ENCODE measurements at regions not wholly inside any gene's neighbourhood (a gene's known extent, or its start where the extent isn't known, plus 50 kb on each side); places are given as distances from the start of the nearest gene placed in this dataset.

- no peak for DNase-seq
These were observed 83.9 kb upstream of the UNC5B start for GRCh38 chr10:71128311-71128980.

GRCh38 chr10:71131096-71131495, 81.3 kb upstream of the UNC5B start:
- DNase-seq = no peak

DNA sequence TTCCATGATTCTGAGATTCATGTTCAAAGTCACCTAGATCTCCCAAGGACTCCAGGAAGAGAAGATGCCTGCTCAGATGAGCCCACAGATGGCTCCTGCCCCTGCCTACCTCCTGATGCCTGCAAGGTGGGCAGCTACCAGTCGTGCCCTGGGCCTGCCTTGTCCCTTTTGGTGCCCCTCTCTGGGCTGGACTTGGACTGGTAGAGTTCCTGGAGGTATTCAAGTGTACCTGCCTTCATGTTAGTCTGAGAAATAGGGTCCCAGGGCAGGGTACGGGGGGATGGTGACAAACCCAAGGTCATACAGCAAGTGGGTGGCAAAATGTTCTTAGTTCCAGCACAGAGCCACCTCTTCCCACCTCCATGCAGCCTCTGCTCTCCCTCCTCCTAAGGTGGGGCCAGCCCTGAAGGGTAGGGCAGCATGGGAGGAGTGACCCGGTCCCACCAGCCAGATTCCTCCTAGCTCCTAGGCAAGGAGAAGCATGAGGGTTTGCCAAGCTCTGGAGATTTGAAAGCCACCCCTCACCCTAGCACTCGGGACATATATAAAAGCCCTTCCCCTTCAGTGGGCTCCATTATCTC, 80.8 kb upstream of the UNC5B start:
- DNase-seq = no peak

DNA sequence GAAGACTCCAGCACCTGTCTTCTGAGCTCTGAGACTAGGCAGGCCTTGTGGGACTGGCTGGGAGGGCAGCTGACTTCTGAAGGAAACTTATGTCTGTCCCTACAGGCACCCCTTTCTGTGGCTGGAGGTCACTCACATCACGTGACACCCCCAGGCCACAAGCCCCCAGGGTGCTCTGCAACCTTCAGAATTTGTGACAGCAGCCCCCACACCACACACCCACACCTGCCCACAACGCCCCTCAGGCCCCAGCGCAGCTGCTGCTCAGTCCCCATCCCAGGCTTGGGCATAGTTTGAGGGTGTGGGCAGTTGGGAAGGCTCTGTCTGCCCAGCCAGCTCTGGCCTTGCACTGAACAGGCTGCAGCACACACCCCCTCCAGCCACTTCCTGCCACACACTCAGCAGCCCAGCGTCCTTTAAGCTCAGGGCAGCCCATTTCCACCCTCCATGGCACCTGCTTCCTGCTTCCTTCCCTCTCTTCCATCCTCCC, 80.0 kb upstream of the UNC5B start:
- DNase-seq = no peak

GRCh38 chr10:71133710-71134686, 78.4 kb upstream of the UNC5B start:
- DNase-seq = no peak

DNA sequence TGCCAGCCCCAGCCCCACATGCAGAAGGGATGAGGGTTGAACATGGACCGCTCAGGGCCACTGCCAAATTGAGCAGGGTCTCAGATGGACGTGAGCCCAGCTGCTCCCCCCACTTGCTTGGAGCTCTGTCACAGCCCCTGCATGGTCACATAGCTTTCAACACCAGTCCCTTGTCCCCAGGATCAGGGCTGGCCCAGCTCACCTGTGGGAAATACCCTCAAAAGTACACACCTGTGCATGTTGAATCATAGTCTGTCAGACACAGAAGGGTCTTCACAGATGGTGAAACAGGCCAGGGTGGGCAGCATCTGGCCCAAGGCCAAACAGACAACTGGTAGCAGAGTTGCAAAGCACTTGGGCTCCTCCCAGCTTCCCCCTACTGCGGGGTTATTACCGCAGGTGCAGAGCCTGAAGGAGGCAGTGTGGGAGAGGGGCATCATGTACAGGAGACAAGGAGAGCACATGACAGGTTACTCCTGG, 77.6 kb upstream of the UNC5B start:
- no peak for DNase-seq

DNA sequence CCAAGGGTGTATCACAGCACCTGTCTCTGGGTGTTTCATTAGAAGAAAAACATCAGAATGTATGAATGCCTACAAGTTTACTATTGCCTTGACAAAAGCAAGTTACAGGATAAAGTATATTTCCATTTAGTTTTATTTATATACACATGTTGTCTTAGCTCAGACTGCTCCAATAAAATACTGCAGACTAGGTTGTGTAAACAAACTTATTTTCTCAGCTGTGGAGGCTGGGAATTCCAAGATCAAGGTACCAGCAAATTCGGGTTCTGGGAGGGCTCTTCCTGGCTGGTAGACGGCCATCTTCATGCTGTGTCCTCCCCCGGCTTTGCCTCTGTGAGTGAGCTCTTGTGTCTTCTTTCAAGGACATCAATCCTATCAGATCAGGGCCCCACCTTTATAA, 77.1 kb upstream of the UNC5B start:
- no peak for DNase-seq

GRCh38 chr10:71136036-71136721, 76.2 kb upstream of the UNC5B start:
- no peak for DNase-seq

- DNase-seq = no peak
These were observed 74.7 kb upstream of the UNC5B start for GRCh38 chr10:71137701-71138100.

- no peak for DNase-seq
These were observed 74.1 kb upstream of the UNC5B start for GRCh38 chr10:71138166-71138830.

GRCh38 chr10:71141528-71141927, 70.8 kb upstream of the UNC5B start:
- DNase-seq = no peak

GRCh38 chr10:71143170-71143569, 69.2 kb upstream of the UNC5B start:
- no peak for DNase-seq

- DNase-seq = no peak
These were observed 68.8 kb upstream of the UNC5B start for GRCh38 chr10:71143610-71144009.

DNA sequence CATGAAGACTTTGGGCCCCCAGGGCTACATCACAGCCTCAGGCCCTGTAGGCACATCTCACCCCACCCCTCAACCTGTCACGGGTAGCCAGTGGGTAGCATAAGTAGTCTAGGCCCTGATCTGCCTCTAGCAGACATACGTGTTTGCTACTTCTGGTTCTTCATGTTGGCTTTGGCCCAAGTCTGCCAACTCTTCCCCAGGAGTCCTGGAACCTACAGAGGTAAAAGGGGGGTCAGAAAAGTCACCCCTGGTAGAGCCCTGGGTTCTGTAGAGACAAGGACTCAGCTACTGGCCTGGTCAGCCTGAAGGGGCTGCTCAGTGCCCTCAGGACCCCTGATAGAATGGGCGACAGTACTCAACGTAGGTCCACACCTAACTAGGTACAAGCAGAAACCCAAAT, 67.5 kb upstream of the UNC5B start:
- no peak for DNase-seq

GRCh38 chr10:71145352-71145945, 66.9 kb upstream of the UNC5B start:
- DNase-seq = no peak

DNA sequence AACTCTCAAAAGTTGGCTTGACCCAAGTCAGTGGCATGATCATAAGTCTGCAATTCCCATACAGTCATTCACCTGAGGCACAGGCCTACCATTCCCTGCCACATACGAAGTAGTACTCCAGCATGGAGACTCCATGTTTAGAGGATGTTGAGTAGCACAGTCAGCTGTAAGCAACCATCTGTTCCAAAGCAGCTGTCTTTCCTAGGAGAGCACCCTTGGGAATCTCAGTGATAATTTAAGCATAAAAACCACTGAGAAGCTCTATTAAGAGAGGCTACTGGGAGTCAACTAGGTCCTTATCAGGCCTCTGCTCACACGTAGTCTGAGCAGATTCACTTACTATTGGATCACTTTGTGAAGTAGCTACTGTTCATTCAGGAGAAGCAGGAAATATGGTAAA, 61.6 kb upstream of the UNC5B start:
- no peak for DNase-seq

DNA sequence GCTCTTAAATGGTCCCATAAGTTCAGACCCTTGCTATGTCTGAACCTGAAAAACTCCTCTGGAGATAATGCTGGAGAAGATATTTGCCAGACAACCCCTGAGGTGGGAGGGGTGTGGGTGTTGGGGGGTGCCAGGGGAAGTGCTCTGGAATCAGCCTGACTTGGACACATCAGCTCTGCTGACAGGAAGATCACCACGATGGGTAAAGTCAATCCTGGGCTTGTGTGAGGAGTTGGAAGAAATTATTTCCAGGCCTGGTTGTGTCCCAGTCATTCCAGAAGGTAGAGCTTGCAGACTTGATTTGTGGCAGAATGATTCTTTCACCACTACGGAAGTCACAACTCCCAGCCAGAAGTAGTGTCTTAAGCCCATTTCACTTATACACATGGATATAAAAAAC, 60.3 kb upstream of the UNC5B start:
- no peak for DNase-seq

GRCh38 chr10:71156436-71156835, 55.9 kb upstream of the UNC5B start:
- no peak for DNase-seq

GRCh38 chr10:71157435-71157834, 54.9 kb upstream of the UNC5B start:
- no peak for DNase-seq

- DNase-seq = no peak
These were observed 54.1 kb upstream of the UNC5B start for GRCh38 chr10:71158251-71158650.

- no peak for DNase-seq
These were observed 53.5 kb upstream of the UNC5B start for GRCh38 chr10:71158902-71159301.

DNA sequence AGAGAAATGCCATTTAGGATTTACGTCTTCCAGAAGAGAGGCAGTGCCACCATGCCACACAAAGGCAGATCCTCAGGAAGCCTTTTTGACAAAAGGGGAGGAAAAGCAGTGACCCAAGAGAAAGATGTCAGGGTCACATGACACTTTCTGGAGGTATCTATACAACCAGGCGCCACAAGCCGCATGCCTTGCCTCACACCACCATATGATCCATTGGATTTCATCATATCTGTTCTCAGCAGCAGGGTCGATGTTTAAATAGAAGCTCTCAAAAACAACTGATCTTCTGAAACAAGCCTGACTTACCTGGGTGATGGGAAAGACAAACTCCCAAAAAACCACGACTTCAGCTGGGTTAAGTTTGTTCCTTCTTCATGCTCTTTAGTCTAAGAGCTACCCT, 52.5 kb upstream of the UNC5B start:
- no peak for DNase-seq
